ENCODE measurements at regions not wholly inside any gene's neighbourhood (a gene's known extent, or its start where the extent isn't known, plus 50 kb on each side); places are given as distances from the start of the nearest gene placed in this dataset.

DNA sequence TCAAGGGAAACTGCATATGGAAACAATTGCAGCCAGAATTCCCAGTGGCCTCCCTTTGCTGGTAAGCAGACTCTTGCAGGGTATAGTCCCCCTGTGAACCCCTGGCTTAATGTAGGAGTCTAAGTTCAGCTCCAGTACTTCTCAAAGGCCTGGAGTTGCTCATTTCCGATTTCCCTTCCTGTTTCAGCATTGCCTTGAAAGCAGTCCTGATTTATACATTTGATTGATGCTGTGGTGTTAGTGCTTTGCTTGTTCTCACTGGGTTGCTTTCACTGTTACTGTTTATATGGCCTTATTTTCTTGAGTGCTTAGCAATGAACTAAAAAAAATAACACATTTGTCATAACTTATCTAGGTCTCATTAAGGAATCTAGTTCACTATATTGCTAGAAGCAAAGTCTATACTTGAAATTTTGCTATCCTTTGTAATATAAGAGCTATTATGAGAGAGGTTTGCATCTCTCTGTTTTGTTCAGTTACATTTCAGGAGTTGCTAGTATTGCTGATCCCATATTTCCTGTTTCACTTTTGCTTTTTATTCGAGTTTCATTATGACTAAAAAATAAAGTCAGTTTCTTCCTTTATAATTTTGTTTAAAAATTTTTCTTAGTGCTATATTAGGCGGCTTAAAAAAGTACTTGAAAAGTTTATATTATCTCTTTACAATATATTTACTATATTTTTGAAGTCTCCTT, 122.4 kb upstream of the NMUR2 start:
- no peak for DNase-seq
- TF ChIP-seq, protein P1, sequence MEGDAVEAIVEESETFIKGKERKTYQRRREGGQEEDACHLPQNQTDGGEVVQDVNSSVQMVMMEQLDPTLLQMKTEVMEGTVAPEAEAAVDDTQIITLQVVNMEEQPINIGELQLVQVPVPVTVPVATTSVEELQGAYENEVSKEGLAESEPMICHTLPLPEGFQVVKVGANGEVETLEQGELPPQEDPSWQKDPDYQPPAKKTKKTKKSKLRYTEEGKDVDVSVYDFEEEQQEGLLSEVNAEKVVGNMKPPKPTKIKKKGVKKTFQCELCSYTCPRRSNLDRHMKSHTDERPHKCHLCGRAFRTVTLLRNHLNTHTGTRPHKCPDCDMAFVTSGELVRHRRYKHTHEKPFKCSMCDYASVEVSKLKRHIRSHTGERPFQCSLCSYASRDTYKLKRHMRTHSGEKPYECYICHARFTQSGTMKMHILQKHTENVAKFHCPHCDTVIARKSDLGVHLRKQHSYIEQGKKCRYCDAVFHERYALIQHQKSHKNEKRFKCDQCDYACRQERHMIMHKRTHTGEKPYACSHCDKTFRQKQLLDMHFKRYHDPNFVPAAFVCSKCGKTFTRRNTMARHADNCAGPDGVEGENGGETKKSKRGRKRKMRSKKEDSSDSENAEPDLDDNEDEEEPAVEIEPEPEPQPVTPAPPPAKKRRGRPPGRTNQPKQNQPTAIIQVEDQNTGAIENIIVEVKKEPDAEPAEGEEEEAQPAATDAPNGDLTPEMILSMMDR (IDR thresholded peaks at IDR 0.05; ENCODE audit: unreplicated experiment): no peak
- Mint-ChIP-seq H3K4me3 (ENCODE audit: low read depth, unreplicated experiment) (no peak overlapping the region), H3K9me3 (ENCODE audit: low read depth, unreplicated experiment) (no peaks in the 10 kb centered on the region), H3K27me3 (ENCODE audit: unreplicated experiment) (peaks cover 66% of the 10 kb centered on the region), H3K4me1 (ENCODE audit: low read depth, unreplicated experiment) (no peaks in the 10 kb centered on the region), H3K36me3 (ENCODE audit: insufficient read depth, unreplicated experiment) (no peaks in the 10 kb centered on the region), H3K27ac (ENCODE audit: unreplicated experiment) (no peak overlapping the region)
- no TSS peak for BruUV-seq (replicated peaks)
- CTCF ChIA-PET: no interaction called here
- intact Hi-C loops (cut with micrococcal nuclease; ENCODE audit: unreplicated experiment): no loop called here

DNA sequence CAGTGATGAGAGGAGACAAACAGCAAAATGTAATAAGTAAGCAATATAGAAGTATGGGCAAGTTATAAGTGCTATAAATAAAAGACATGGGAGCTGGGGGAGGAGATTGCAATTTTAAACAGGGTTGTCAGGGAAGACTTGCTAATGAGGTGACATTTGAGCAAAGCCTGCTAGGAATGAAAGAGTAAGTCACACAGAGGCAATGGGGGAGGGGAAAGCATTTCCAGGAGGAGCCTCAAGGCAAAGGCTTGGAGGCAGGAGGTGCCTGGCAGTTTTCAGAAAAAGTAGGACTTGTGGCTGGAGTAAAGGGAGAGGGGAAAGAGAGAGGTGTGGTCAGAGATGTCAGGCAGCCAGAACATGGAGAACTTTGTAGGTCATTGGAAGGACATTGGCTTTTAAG, 124.4 kb upstream of the NMUR2 start:
- H3K9me3 Mint-ChIP-seq (ENCODE audit: low read depth, unreplicated experiment): no peaks in the 10 kb centered on the region
- H3K4me3 Mint-ChIP-seq (ENCODE audit: low read depth, unreplicated experiment): no peak overlapping the region
- intact Hi-C loops (cut with micrococcal nuclease; ENCODE audit: unreplicated experiment): no loop called here
- H3K4me1 Mint-ChIP-seq (ENCODE audit: low read depth, unreplicated experiment): no peaks in the 10 kb centered on the region
- H3K27me3 Mint-ChIP-seq (ENCODE audit: unreplicated experiment): peaks cover 52% of the 10 kb centered on the region
- H3K27ac Mint-ChIP-seq (ENCODE audit: unreplicated experiment): no peak overlapping the region
- no TSS peak for BruUV-seq (replicated peaks)
- DNase-seq: no peak
- no peaks in the 10 kb centered on the region for H3K36me3 Mint-ChIP-seq (ENCODE audit: insufficient read depth, unreplicated experiment)
- TF ChIP-seq, protein P1 (IDR thresholded peaks at IDR 0.05; ENCODE audit: unreplicated experiment): no peak
- CTCF ChIA-PET: interaction anchor here (0.5 kb wide), 1 partner anchor 133 kb away, joined by 3 read pairs; no protein-coding TSS in a partner anchor

DNA sequence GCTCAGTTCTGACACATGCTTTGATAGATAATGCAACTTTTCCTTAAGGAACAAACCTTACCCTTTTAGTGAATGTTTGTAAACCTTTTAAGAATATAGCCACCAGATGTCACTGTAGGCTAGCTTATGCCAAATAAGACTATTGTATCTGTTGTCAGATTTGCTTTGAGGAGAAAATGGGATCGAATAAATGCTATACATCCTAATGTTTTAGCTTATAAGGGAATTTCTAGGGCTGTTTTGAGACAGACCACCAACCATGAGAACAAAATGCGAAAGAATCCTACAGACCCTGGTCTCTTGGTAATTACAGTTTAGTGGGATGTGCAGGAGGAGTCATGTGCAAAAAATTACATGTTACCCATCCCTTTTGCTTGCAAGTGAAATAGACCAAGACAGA, 127.6 kb upstream of the NMUR2 start:
- intact Hi-C loops (cut with micrococcal nuclease; ENCODE audit: unreplicated experiment): loop anchor here (1.0 to 5.0 kb wide), 3 partner anchors 616 to 1433 kb away; no protein-coding TSS in a partner anchor
- Mint-ChIP-seq H3K36me3 (ENCODE audit: insufficient read depth, unreplicated experiment) (no peaks in the 10 kb centered on the region), H3K4me3 (ENCODE audit: low read depth, unreplicated experiment) (no peak overlapping the region), H3K27ac (ENCODE audit: unreplicated experiment) (no peak overlapping the region), H3K4me1 (ENCODE audit: low read depth, unreplicated experiment) (no peaks in the 10 kb centered on the region), H3K27me3 (ENCODE audit: unreplicated experiment) (peaks cover 41% of the 10 kb centered on the region), H3K9me3 (ENCODE audit: low read depth, unreplicated experiment) (no peaks in the 10 kb centered on the region)
- TF ChIP-seq, protein P1 (IDR thresholded peaks at IDR 0.05; ENCODE audit: unreplicated experiment): peak; percentile 61
- peak; percentile 34 for DNase-seq
- no TSS peak for BruUV-seq (replicated peaks)
- CTCF ChIA-PET: interaction anchor here (0.6 to 2.7 kb wide), 5 partner anchors 615 to 1442 kb away, joined by 4 to 10 read pairs (median 5); no protein-coding TSS in a partner anchor

DNA sequence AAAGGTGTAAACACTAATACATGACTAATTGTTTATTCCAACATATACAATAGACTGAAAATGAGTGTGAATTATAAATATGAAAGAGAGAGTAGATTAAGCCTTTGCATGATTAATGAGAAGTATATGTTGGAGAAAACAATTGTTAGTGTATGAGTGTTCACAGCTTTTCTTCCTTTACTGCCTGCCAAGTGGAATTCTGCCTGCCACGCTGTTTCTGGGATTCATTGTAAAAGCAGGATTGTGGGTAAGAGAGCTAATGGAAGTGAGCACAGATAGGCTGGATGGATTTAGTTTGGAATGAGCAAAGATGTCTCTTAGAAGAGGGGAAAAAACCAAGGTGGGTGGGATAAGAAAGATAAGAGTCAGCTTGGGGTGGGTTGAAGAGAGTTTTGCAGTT, 129.6 kb upstream of the NMUR2 start:
- CTCF ChIA-PET: no interaction called here
- intact Hi-C loops (cut with micrococcal nuclease; ENCODE audit: unreplicated experiment): loop anchor here (5.0 kb wide), 1 partner anchor 963 kb away; no protein-coding TSS in a partner anchor
- no peak overlapping the region for H3K27ac Mint-ChIP-seq (ENCODE audit: unreplicated experiment)
- peaks cover 34% of the 10 kb centered on the region for H3K27me3 Mint-ChIP-seq (ENCODE audit: unreplicated experiment)
- no peak overlapping the region for H3K4me3 Mint-ChIP-seq (ENCODE audit: low read depth, unreplicated experiment)
- H3K36me3 Mint-ChIP-seq (ENCODE audit: insufficient read depth, unreplicated experiment): no peaks in the 10 kb centered on the region
- H3K4me1 Mint-ChIP-seq (ENCODE audit: low read depth, unreplicated experiment): no peaks in the 10 kb centered on the region
- TF ChIP-seq, protein P1 (IDR thresholded peaks at IDR 0.05; ENCODE audit: unreplicated experiment): no peak
- no peak for DNase-seq
- no peaks in the 10 kb centered on the region for H3K9me3 Mint-ChIP-seq (ENCODE audit: low read depth, unreplicated experiment)
- BruUV-seq (replicated peaks): no TSS peak

Data from Calu3 (cell line).